Ovary (tissue), 3 donors: ENCODE measurements at regions not wholly inside any gene's neighbourhood (a gene's known extent, or its start where the extent isn't known, plus 50 kb on each side); places are given as distances from the start of the nearest gene placed in this dataset.

Experiments
- CTCF ChIP-seq, 3 donors: fragments of 450-650 bp in 2 of 3; fragments of 200-600 bp in 1 of 3; IDR thresholded peaks; one replicate each; pipeline versions ENCODE4 v1.5.1 to v1.8.0; 2016 to 2022; ENCODE audit warnings: antibody characterized with exemption in 3 of 3, mild to moderate bottlenecking in 1 of 3
- EP300 ChIP-seq: sonication (generic); formaldehyde crosslinking; IDR thresholded peaks from one replicate; pipeline ENCODE4 v1.6.1; 2017; ENCODE audit warnings: antibody characterized with exemption
- donor health status: DM: no; HTN: no; CAD: no.

- no peak for TF ChIP-seq CTCF (IDR thresholded peaks at IDR 0.05)
- TF ChIP-seq EP300, result no peak
Measured at GRCh38 chr13:68506888-68507551, 1276.9 kb upstream of the PCDH9 start.
